ENCODE measurements at regions not wholly inside any gene's neighbourhood (a gene's known extent, or its start where the extent isn't known, plus 50 kb on each side); places are given as distances from the start of the nearest gene placed in this dataset.

DNA sequence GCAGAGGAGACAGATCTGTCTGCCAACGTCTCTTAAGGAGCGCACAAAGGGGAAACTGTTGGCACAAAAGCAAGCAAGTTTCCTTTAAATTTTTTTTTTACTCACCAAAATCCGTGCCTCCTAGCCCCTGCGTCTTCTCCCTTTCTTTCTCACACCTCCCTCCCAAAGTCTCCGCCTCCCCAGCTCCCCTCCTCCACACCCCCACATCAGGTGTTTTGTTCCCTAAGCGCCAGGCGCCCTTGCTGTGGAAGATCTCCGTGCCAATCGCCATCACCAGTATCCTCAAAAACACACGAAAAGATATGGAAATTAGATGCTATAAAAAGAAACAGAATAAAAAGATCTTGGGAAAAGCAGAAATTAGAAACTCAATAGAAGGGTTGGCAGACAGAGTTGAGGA is 87.6 kb downstream of the DRD1 start:
- TF ChIP-seq POLR2A (IDR thresholded peaks at IDR 0.05), result no peak
- TF ChIP-seq, protein P1, sequence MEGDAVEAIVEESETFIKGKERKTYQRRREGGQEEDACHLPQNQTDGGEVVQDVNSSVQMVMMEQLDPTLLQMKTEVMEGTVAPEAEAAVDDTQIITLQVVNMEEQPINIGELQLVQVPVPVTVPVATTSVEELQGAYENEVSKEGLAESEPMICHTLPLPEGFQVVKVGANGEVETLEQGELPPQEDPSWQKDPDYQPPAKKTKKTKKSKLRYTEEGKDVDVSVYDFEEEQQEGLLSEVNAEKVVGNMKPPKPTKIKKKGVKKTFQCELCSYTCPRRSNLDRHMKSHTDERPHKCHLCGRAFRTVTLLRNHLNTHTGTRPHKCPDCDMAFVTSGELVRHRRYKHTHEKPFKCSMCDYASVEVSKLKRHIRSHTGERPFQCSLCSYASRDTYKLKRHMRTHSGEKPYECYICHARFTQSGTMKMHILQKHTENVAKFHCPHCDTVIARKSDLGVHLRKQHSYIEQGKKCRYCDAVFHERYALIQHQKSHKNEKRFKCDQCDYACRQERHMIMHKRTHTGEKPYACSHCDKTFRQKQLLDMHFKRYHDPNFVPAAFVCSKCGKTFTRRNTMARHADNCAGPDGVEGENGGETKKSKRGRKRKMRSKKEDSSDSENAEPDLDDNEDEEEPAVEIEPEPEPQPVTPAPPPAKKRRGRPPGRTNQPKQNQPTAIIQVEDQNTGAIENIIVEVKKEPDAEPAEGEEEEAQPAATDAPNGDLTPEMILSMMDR (IDR thresholded peaks at IDR 0.05), result no peak

Data from right lobe of liver (tissue), 4 donors.